Muscle of leg (tissue), 3 donors: ENCODE measurements at regions not wholly inside any gene's neighbourhood (a gene's known extent, or its start where the extent isn't known, plus 50 kb on each side); places are given as distances from the start of the nearest gene placed in this dataset.
"Not testable (repeated sequence)": the region's sequence is repeated elsewhere in the genome, so short reads cannot be mapped to it uniquely, and the experiment has no call there.

Experiments
- DNase-seq: peaks from one replicate; pipeline ENCODE4 v3.0.0; 2013
- H3K27ac ChIP-seq: one replicate; pipeline ENCODE4 v1.5.1; 2013; ENCODE audit warnings: mild to moderate bottlenecking, low read length, control low read depth
- H3K27me3 ChIP-seq: one replicate; pipeline ENCODE4 v1.6.1; 2013; ENCODE audit warnings: low read length; ENCODE audit not compliant: control insufficient read depth, insufficient read depth
- H3K36me3 ChIP-seq: one replicate; pipeline ENCODE4 v1.6.1; 2013; ENCODE audit warnings: low read length; ENCODE audit not compliant: control insufficient read depth, insufficient read depth
- H3K4me1 ChIP-seq: one replicate; pipeline ENCODE4 v1.6.1; 2013; ENCODE audit warnings: low read length; ENCODE audit not compliant: control insufficient read depth, insufficient read depth
- H3K4me3 ChIP-seq: one replicate; pipeline ENCODE4 v1.5.1; 2013; ENCODE audit warnings: low read length, control low read depth
- H3K9me3 ChIP-seq: replicated peaks from 2 replicates; pipeline ENCODE4 v1.6.1; 2013; ENCODE audit warnings: low read depth, low read length; ENCODE audit not compliant: control insufficient read depth
- WGBS: methylation state at CpG from one replicate; pipeline ENCODE4 v1.1.5; 2013; ENCODE audit warnings: missing lambda C conversion rate; ENCODE audit not compliant: insufficient coverage; 5-methylcytosine and 5-hydroxymethylcytosine counted together

- Histone ChIP-seq H3K27ac (no peak overlapping the region), H3K36me3 (no peaks in the 10 kb centered on the region), H3K4me1 (no peaks in the 10 kb centered on the region), H3K9me3 (no peaks in the 10 kb centered on the region), H3K4me3 (no peak overlapping the region), H3K27me3 (no peaks in the 10 kb centered on the region)
- no peak for DNase-seq
- WGBS = 66% methylated on average over 7 of the region's 12 CpGs
These were observed 106.5 kb upstream of the SYT13 start for GRCh38 chr11:45392591-45393091.

- no peak overlapping the region for H3K4me3 ChIP-seq
- DNase-seq = no peak
- WGBS = 37% methylated on average over 6 of the region's 8 CpGs
- H3K27ac ChIP-seq = no peak overlapping the region
- H3K27me3 ChIP-seq = no peaks in the 10 kb centered on the region
- no peaks in the 10 kb centered on the region for H3K36me3 ChIP-seq
- H3K9me3 ChIP-seq = no peaks in the 10 kb centered on the region
- H3K4me1 ChIP-seq = no peaks in the 10 kb centered on the region
These were observed 106.0 kb upstream of the SYT13 start for GRCh38 chr11:45392154-45392553.

GRCh38 chr11:45391168-45391850, 105.2 kb upstream of the SYT13 start:
- Histone ChIP-seq H3K27me3 (no peaks in the 10 kb centered on the region), H3K27ac (no peak overlapping the region)

GRCh38 chr11:45390407-45390806, 104.3 kb upstream of the SYT13 start:
- no peak overlapping the region for H3K27ac ChIP-seq
- no peak overlapping the region for H3K4me3 ChIP-seq
- WGBS = 45% methylated on average over 4 of the region's 5 CpGs
- H3K27me3 ChIP-seq = no peaks in the 10 kb centered on the region
- no peaks in the 10 kb centered on the region for H3K9me3 ChIP-seq
- no peaks in the 10 kb centered on the region for H3K36me3 ChIP-seq
- DNase-seq = no peak
- no peaks in the 10 kb centered on the region for H3K4me1 ChIP-seq

More at GRCh38 chr11:45391168-45391850, 105.2 kb upstream of the SYT13 start:
- no peaks in the 10 kb centered on the region for H3K9me3 ChIP-seq
- no peaks in the 10 kb centered on the region for H3K4me1 ChIP-seq
- no peak for DNase-seq
- WGBS = 73% methylated on average over 5 of the region's 9 CpGs
- no peak overlapping the region for H3K4me3 ChIP-seq
- no peaks in the 10 kb centered on the region for H3K36me3 ChIP-seq

GRCh38 chr11:45388472-45388871, 102.3 kb upstream of the SYT13 start:
- H3K4me1 ChIP-seq = no peaks in the 10 kb centered on the region
- peaks cover 4% of the 10 kb centered on the region for H3K27me3 ChIP-seq
- H3K9me3 ChIP-seq = no peaks in the 10 kb centered on the region
- no peaks in the 10 kb centered on the region for H3K36me3 ChIP-seq
- no peak for DNase-seq
- no peak overlapping the region for H3K4me3 ChIP-seq
- WGBS = no CpG with 5 or more reads among the region's 1 CpG
- H3K27ac ChIP-seq = no peak overlapping the region

GRCh38 chr11:45387885-45388284, 101.7 kb upstream of the SYT13 start:
- no CpG with 5 or more reads among the region's 2 CpGs for WGBS

GRCh38 chr11:45386972-45387371, 100.8 kb upstream of the SYT13 start:
- no peaks in the 10 kb centered on the region for H3K9me3 ChIP-seq
- H3K4me3 ChIP-seq = no peak overlapping the region
- WGBS = 57% methylated on average over 3 of the region's 3 CpGs
- no peaks in the 10 kb centered on the region for H3K4me1 ChIP-seq
- no peaks in the 10 kb centered on the region for H3K36me3 ChIP-seq
- H3K27me3 ChIP-seq = peaks cover 8% of the 10 kb centered on the region
- no peak overlapping the region for H3K27ac ChIP-seq
- DNase-seq = no peak

More at GRCh38 chr11:45387885-45388284, 101.7 kb upstream of the SYT13 start:
- not testable (repeated sequence) for DNase-seq, H3K27ac ChIP-seq, H3K4me3 ChIP-seq, H3K36me3 ChIP-seq, H3K27me3 ChIP-seq, H3K4me1 ChIP-seq, H3K9me3 ChIP-seq

GRCh38 chr11:45385844-45386243, 99.7 kb upstream of the SYT13 start:
- Histone ChIP-seq H3K27ac (no peak overlapping the region), H3K36me3 (no peaks in the 10 kb centered on the region), H3K4me3 (no peak overlapping the region), H3K27me3 (peaks cover 13% of the 10 kb centered on the region), H3K4me1 (no peaks in the 10 kb centered on the region), H3K9me3 (no peaks in the 10 kb centered on the region)
- no peak for DNase-seq
- WGBS = 78% methylated on average over 2 of the region's 5 CpGs

GRCh38 chr11:45385423-45385822, 99.3 kb upstream of the SYT13 start:
- DNase-seq = no peak
- Histone ChIP-seq H3K4me3 (no peak overlapping the region), H3K27me3 (peaks cover 13% of the 10 kb centered on the region), H3K36me3 (no peaks in the 10 kb centered on the region), H3K27ac (no peak overlapping the region), H3K4me1 (no peaks in the 10 kb centered on the region), H3K9me3 (no peaks in the 10 kb centered on the region)
- 76% methylated on average over 7 of the region's 9 CpGs for WGBS

- H3K36me3 ChIP-seq = no peaks in the 10 kb centered on the region
- H3K9me3 ChIP-seq = no peaks in the 10 kb centered on the region
- peaks cover 13% of the 10 kb centered on the region for H3K27me3 ChIP-seq
- no peak overlapping the region for H3K4me3 ChIP-seq
- H3K27ac ChIP-seq = no peak overlapping the region
- DNase-seq = no peak
- WGBS = 43% methylated on average over 2 of the region's 12 CpGs
- H3K4me1 ChIP-seq = no peaks in the 10 kb centered on the region
These were observed 98.6 kb upstream of the SYT13 start for GRCh38 chr11:45384711-45385241.
